ENCODE measurements at regions not wholly inside any gene's neighbourhood (a gene's known extent, or its start where the extent isn't known, plus 50 kb on each side); places are given as distances from the start of the nearest gene placed in this dataset.
"Not testable (repeated sequence)": the region's sequence is repeated elsewhere in the genome, so short reads cannot be mapped to it uniquely, and the experiment has no call there.

DNA sequence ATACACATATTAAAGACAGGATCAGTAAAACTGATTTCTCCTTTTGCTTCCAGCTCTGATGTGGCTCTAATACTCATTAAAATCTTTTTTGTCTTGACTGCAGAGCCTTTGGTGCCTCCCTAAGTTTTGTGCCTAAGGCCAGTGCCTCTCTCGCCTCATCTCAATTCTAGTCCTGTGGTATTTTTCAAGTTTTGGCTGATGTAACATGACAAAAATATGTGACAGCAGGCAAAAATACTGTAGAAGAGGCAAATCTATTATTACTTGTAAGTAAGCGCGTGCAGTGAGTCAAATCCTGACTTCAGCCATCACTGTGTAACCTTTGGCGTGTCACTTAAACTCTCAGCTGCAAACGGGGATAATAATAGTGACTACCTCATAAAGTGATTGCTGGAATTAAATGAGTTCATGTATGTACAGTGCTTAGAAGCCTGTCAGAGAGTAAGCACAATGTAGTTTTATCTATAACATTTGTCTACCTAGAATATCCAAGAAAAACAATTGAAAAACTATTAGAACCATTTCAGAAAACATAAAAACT lies 74.0 kb downstream of the MAB21L3 start:
- DNase-seq (ENCODE audit: low read depth in 2 of 2): no peak

DNA sequence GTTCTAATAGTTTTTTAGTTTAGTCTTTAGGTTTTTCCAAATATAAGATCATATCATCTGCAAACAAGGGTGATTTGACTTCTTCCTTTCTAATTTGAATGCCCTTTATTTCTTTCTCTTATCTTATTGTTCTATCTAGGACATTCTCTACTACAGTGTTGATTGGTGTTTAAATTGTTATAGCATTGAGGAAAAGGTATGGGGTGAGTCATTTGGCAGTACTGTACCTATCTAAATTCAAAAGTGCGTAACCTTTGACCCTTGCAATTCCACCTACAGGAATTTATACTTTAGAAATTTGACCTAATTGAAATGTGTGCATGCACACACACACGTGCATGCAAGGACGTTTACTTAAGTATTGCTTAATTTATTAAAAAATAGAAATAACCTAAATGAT lies 78.3 kb downstream of the MAB21L3 start:
- no peak for DNase-seq (ENCODE audit: low read depth in 2 of 2)

DNA sequence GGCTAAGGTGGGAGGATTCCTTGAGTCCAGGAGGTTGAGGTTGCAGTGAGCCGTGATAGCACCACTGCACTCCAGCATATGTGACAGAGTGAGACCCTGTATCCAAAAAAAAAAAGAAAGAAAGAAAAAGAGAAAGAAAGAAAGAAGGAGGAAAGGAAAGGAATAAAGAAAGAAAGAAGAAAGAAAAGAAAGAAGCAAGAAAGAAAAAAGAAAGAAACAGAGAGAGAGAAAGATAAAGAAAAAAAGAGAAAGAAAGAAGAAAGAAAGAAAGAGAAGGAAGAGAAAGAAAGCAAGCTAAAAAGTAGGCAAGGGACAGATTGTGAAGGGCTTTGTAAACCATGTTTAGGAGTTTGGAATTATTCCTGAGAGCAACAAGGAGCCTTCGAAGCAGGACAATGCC lies 80.1 kb downstream of the MAB21L3 start:
- DNase-seq (ENCODE audit: low read depth in 2 of 2): no peak

DNA sequence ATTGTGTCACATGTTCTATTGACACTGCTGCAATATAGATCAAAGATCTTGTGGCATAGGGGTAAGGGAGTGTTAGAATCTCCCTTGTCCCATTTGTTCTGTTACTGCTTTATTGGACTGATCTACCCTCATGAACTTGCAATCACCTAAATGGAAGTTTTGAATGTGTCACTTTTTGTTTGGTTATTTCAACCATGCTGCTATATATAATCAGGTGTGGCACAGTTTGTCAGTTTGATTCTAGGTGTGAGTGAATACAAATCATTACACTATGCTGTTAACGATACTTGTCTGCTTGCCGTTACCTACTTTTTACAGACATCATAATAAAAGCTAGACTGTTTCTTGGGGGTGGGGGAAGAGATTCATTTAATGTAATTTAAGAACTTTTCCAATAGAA lies 82.6 kb downstream of the MAB21L3 start:
- DNase-seq (ENCODE audit: low read depth in 2 of 2): no peak

DNA sequence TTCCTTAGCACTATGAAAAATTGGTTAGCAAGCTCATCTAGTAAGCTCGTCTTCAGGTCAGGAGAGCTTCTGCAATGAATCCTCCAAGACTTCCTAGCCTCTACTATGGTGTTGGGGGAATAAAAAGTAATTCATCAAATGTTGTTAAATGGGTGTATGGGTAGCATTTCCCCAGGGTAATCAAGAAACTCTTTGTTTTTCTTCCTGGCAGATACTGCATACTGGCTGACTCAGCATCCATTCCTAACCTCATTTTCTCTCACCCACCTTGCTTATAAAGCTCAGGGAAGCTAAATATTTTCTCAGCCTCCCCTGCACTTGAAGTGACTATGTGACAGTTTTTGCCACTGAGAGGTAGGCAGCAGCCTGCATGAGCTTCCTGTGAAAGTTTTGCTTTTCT lies 83.4 kb downstream of the MAB21L3 start:
- no peak for DNase-seq (ENCODE audit: low read depth in 2 of 2)

DNA sequence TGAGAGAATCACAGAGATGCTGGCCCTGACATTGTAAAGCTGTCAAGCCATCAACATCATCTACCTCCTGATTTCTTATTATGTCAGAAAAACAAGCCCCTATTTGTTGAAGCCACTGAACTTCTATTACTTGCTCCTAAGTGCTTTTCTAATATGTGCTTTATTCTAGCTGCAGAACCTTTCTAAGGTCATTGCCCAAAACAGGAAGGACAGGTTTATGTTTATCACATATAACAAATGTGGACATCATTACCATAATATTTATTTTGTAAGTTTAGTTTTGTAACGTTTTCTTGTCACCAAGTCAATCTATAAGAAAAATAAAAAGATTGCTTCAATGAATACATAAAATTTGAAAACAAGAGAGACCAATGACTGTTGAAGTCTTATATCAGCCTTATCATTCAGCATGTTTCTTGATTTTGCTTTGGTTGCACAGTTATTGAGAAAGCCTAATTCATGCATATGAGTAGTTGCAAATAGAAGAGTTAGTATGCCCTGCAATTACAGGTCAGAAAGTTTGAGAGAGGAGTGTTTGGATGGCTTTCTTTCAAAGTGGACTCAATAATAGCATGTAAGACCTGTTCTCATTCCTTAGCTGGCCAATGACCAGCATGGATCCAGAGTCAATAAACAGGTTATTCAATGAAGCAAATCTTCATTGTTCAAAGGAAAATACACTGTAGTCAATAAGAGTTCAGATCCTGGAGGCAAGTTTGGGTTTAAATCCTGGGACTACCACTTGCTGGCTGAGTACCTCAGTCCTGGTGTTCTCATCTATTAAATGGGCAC lies 84.1 kb downstream of the MAB21L3 start:
- DNase-seq (ENCODE audit: low read depth in 2 of 2): no peak

DNA sequence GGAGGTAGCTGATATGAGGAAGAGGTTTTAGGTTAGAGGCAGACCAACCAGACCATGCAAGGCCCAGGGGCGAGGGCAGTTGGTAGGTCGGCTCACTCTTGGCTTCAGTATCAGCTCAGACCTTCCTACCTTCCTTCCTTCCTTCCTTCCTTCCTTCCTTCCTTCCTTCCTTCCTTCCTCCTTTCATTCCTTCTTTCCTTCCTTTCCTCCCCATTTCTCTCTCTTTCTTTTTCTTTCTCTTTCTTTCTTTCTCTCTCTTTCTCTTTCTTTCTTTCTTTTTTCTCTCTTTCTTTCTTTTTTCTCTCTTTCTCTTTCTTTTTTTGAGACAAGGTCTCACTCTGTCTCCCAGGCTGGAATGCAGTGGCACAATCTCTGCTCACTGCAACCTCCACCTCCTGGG lies 89.1 kb downstream of the MAB21L3 start:
- not testable (repeated sequence) for DNase-seq (ENCODE audit: low read depth in 2 of 2)

DNA sequence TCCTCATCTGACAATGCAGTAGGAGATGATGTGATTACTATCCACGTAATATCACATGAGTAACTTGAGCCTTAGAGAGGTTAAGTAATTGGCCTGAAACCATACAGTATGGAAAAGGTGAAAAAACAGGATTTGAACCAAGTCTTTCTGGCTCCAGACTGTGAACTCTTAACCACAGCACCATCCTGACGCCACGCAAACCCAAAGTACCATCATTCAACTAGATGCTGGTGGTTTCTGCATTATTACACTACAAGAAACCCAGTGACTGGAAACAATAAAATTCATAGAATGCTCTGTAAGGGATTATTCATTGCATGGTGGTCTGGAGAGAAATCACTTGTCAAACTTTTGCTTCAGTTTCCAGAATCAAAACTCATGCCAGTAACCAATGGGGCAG lies 90.7 kb downstream of the MAB21L3 start:
- no peak for DNase-seq (ENCODE audit: low read depth in 2 of 2)

DNA sequence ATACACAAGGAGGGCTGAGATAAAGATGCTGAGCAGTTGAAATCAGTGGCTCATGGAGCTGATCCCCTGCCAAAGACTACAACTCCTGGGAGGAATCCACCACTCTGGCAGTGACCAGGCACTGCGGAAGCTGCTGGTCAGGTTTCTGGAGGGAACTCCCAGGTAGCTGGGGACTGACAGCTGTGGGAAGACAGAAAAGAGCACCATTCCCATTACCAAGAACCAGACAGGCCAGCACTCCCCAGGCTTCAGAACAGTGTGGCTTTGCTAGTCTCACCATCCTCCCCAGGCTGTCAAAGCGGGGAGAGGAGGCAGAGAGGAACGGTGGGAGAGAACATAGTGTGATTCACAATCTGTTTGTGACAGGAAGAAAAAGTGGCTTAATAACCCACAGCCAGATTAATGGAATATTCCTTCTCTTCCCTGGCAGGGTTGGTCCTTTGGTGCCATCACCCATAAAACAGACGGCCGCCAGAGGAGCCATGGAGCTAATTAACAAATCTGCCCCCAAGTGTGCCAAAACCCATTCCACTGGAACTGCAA lies 92.1 kb downstream of the MAB21L3 start:
- no peak for DNase-seq (ENCODE audit: low read depth in 2 of 2)

DNA sequence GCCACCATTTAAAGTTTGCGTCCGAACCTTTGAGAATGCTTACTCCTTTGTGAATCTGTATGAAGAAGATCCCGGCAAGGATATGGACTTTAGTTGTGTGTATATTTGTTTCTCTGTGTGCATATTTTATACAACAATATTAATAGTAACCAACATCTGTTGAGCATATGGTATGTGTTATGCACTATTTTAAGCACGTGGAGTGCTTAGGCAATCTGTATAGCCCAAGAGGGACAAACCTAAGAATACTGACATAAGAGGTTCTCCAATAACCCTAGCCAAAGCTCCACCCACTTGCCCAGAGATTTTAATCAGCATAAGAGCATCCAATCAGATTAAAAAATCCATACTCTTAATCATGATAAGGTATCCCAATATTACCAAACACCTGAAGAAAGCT lies 92.7 kb downstream of the MAB21L3 start:
- DNase-seq (ENCODE audit: low read depth in 2 of 2): no peak

DNA sequence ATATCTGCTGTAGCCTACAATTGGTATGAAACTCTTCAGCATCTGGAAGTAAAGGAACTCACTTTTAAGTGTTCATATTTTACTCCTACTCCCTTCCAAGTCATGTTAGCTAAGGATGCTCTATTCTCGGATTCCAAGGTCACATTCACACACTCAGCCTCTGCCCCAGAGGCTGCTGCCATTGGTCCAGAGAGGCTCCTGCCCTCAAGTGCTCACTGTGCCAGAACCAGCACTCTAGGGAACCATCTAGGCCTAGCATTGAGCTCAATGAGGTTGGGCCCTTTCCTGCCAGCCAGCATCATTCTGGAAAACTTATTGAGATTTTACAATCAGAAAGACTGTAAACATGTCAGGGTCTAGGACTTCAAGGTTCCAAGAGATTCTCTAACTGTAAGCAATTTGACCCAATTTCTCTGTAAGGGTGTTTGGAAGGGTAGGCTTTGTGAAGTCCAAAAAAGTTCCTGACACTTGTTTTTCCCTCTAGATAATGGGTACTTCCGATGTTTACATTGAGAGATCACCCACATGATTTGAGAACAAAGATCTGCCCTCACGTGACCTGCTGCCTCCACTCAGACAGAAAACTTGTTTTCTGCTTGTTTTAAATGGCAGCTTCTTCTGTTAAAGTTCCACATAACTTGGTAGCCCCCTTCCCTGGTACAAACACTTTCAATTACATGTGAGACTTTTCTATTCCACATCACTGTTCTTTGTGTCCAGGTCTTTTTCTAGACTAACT lies 94.9 kb downstream of the MAB21L3 start:
- DNase-seq (ENCODE audit: low read depth in 2 of 2): no peak

DNA sequence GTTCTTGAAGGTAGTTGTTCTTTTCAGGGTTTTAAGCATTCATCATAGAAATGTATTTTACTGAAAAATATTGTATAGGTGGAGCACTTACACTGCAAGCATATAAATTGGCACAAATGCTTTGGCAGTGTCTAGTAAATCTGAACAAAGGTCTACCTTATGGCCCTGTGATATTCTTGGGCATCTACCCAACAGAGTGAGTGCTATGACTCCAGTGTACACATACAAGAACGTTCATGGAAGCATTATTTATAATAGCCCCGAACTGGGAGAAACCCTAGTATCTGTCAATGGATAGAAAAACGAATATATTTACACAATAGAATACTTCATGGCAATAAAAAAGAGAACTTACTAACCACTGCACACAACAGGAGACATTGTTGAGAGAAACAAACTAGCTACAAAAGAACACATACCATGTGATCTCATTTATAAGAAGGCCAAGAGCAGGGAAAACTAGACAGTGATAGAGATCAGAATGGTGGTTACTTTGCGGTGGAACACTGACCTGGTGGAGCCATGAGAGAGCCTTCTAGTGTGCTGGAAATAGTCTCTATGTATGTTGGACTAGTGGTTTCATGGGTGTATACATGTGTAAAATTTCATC lies 96.0 kb downstream of the MAB21L3 start:
- DNase-seq (ENCODE audit: low read depth in 2 of 2): no peak

DNA sequence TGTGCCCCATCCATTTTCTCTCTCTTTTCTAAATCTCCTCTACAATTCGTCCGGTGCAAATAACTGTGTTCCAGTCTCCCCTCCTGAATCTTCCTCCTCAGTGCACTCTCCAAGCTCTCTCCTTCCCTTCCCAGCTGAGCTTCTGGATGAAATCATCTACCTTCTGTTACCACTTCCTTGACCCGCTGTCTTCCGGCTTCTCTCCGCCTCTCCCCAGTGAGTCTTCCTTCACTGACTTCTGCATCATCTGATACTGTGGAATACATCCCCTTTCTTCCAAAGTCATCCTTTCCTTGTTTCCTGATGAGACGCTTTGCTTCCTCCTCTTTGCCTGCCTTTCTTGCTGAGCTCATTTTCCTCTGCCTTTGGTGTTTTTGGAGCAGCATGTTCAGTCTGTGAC lies 96.9 kb downstream of the MAB21L3 start:
- no peak for DNase-seq (ENCODE audit: low read depth in 2 of 2)

DNA sequence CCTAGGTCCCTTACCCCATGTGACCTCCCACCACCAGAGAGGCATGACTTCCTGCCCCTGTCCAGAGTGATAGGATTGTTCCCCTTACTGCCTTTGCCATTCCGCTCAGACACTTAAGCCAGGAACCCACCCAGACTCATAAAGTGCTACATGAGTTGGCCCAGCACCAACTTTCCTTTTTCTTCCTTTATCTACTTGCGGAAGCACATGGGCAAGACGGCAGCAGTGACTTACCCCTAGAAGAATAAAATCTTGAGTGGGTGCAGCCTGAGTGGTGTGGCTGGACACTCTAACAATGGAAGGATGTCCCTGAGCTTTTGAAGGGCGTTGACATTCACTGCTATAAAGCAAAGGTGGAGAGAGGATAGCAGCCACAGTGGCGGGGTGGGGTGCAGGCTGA lies 100.1 kb downstream of the MAB21L3 start:
- no peak for DNase-seq (ENCODE audit: low read depth in 2 of 2)

DNA sequence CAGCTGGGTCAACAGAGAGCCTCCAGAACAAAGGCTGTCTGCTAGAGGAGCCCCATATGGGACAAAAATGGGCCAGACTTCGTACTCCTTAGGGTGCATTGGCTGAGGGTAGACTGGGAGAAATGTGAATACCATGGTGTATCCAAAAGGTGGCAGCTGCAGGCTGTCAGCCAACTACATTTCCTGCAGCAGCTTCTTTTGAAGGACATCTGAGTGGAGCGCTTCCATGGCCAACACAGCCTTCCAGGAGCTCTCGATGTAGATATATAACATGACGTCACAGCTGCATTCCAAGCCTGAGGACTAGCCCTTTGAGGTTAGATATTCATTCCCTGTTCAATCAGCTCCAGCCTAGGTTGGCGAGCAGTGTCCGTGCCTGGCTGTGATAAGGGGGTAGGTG lies 107.7 kb downstream of the MAB21L3 start:
- no peak for DNase-seq (ENCODE audit: low read depth in 2 of 2)

DNA sequence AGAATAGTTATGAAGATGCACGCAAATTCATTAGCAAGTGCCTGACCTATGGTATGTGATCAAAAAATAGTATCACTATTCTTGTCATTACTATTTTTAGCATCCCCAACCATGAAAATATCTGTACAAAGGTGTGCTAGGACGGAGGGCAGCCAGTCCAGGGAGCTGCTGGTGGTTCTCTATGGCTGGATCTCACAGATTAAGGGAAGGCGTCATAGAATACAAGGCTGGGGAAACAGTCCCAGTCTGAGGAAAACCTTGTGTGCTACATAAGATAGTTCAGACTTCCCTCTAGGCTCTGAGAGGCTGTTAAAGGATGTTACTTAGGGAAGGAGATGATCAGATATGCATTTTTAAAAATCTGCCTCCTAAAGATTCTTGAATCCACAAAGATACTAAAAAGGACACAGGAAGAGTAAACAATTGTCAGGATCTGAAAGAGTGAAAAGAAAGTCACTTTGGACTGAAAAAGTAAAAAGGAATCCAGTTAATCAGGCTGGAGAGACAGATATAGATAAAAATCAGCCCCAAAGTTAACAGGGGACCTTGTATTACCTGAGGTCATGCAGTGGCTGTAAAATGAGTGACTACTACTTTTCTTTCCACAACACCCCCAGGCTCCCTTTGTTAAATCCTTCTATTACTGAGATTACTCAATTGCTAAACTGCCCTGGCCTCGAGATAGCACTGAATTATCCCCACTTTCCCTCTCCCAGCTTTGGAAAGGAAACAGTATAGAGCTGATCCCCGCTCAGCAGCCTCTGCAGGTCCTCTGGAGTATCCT lies 108.6 kb downstream of the MAB21L3 start:
- DNase-seq (ENCODE audit: low read depth in 2 of 2): no peak

DNA sequence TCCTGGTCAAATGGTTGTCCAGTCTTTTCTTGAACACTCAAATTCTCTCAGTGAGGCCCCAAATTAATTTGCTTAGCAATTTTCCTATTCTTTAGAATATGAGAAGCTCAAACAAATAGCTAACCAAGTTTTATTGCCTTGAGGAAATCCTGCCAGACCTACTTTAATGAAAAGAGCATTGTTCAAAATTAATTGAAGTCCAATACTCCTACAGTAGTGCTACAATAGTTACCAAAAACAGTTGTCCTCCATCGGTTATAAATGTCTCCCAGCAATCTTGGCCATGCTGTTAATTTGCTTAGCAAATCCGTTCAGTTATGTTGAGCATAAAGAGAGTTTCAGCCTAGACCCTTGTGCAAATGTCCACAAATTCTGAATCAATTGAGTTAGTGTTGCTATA lies 112.9 kb downstream of the MAB21L3 start:
- no peak for DNase-seq (ENCODE audit: low read depth in 2 of 2)

DNA sequence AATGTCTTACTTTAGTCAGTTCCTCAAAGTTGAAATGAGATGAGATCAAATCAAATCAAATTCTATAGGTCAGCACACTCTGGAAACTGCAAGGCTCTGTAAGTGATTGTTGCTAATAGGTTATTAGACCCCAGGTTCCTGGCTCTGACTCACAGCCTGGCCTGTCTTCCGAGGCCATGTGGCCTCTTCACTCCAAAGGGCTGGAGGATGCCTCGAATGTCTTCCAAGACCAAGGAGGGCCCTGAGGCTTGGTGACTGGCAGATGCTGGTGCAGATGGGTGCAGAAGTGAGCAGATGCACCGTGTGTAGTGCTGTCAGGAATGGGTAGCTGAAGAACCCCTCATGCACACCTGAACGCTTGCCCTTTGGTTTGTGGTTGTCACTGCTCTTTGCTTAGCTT lies 113.4 kb downstream of the MAB21L3 start:
- DNase-seq (ENCODE audit: low read depth in 2 of 2): no peak

DNA sequence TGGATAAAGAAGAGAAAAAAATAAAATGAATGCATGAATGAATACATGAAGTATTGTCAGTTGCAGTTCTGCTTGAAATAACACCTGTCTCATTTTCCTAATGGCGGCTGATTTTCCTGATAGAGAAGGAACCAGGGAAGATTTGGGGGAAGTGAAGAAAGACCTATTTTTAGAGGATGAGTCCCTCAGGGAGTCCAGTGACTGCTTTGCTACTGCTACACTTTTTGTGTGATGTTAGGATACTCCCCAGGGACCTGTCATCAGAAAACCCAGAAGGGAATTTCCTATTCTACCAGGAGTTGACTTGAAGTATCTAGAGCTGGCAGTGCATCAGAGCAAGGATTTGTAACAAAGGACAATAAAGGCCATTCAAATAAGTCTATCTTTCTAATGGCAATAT lies 114.8 kb downstream of the MAB21L3 start:
- DNase-seq (ENCODE audit: low read depth in 2 of 2): no peak

DNA sequence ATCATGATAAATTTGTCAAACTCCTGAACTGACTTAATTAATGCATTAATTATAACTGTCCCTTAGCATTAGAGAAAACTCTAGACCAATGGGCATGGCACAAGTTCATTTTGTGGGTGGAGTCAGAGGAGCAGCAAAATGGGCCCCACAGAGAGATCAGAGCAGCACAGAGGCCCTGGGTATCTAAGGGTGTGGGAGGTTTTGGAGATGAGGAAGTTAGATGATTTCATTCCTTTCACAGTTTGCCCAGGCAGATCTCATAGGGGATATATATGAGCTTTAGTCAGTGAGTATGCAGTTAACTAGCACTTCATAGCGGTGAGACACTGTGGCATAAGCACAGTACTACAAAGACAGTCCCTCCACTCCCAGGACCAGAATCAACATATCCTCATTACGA lies 117.3 kb downstream of the MAB21L3 start:
- no peak for DNase-seq (ENCODE audit: low read depth in 2 of 2)

DNA sequence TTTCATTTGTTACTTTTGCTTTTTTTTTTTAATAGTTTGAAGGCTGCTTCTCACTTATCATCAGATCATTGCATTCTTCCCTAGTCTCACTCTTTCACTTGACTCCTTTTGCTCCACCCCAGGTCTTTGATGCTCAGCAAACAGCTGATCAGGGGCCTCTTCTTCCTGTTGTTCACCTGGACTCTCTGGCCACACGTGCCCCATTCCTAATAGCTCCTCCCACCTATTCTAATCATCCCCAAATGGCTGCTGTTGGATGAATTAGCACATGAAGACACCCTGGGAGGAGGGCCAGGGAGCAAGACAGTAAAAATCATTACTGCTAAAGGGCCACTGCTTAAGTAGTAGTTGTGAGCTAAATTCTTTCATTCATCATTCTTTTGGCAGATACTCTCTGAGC lies 119.5 kb downstream of the MAB21L3 start:
- no peak for DNase-seq (ENCODE audit: low read depth in 2 of 2)

DNA sequence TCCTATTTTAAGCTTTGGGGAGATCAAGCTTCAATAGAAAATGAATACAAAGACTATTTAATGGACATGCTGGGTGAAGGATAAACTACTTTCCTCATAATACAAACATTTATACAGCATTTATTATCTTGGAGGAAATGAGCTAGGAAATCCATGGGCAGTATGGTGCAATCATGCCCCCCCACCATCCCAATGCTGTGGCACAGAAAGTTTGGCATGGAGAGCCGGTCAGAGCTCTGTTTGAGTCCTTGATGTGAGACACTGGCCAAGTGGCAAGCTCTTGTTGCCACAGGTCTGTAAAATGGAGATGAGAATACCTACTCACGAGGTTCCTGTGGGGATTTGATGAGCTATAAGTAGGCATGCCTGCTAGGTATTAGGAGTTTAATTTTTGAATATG lies 120.6 kb downstream of the MAB21L3 start:
- DNase-seq (ENCODE audit: low read depth in 2 of 2): no peak

Data from stimulated activated CD4-positive, alpha-beta T cell treated with anti-CD3 and anti-CD28 coated beads, Interleukin-12 subunit alpha, Interleukin-12 subunit beta, amount 100 ng/mL, for 24 hours (primary cell).